Activated naive CD4-positive, alpha-beta T cell treated with anti-CD3 and anti-CD28 coated beads for 36 hours (primary cell): ENCODE measurements at regions not wholly inside any gene's neighbourhood (a gene's known extent, or its start where the extent isn't known, plus 50 kb on each side); places are given as distances from the start of the nearest gene placed in this dataset.

Source experiments
- CTCF ChIA-PET: fragments of 350-600 bp; sonication (Branson Sonifier 250); formaldehyde crosslinking; loops from one replicate; lab custom pipeline; 2021; ENCODE audit warnings: antibody characterized with exemption; lab: Charles Lee
- DNase-seq: peaks from one replicate; pipeline ENCODE4 v3.0.0-alpha.2; 2020
- H3K27ac Mint-ChIP-seq: one replicate; pipeline ENCODE4 v1.8.0; 2021; ENCODE audit warnings: mild to moderate bottlenecking, mixed read lengths
- H3K27me3 Mint-ChIP-seq: one replicate; pipeline ENCODE4 v1.8.0; 2021; ENCODE audit warnings: low read depth, mixed read lengths
- H3K36me3 Mint-ChIP-seq: one replicate; pipeline ENCODE4 v1.8.0; 2021; ENCODE audit warnings: low read depth, mixed read lengths
- H3K4me1 Mint-ChIP-seq: one replicate; pipeline ENCODE4 v1.8.0; 2021; ENCODE audit warnings: low read depth, mixed read lengths
- H3K4me3 Mint-ChIP-seq: one replicate; pipeline ENCODE4 v1.8.0; 2021; ENCODE audit warnings: mild to moderate bottlenecking, moderate library complexity, mixed read lengths
- H3K9me3 Mint-ChIP-seq: one replicate; pipeline ENCODE4 v1.8.0; 2021; ENCODE audit warnings: mixed read lengths
- intact Hi-C: fragments of 100-400 bp; cut with micrococcal nuclease; formaldehyde crosslinking; loops from one replicate; pipeline ENCODE4 v1.15.1; 2023

DNA sequence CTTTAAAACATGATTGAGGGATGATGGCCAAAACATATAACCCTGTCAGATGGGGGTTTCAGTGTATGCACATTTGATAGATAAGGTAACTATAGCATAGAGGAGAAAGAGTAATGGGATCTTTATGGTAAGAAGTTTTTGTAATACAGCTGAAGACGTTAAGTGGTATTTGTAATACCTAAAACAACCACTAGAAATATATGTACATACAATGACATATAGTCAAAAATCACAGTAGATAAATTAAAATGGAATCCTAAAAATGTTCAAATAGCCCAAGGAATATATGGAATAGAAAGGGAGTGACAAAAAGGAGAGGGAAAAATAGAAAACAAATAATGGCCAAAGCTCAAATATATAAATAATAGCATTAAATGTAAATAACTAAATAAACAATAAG, 371.3 kb upstream of the FSTL5 start:
- Mint-ChIP-seq H3K27me3 (no peaks in the 10 kb centered on the region), H3K4me1 (no peaks in the 10 kb centered on the region), H3K4me3 (no peak overlapping the region), H3K27ac (no peak overlapping the region), H3K36me3 (no peaks in the 10 kb centered on the region), H3K9me3 (peaks cover 3% of the 10 kb centered on the region)
- CTCF ChIA-PET = no interaction called here
- intact Hi-C loops = no loop called here
- DNase-seq = no peak

DNA sequence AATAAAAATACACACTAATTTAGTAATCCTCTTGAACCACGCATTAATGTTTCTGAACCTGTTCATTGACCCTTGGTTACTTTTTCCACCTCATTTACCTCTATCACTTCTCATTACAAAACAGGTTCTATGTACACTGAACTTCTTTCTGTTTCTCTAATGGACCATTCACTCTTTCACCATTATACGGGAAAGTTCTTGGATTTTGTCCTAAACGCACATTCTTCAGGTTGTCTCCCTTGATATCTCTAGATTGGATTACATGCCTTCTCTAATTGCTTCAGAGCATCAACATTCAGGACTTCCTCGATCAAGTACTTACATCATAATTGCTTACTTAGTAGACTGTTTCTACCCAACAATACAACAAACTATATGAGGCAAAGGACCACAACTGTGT, 359.4 kb upstream of the FSTL5 start:
- Mint-ChIP-seq H3K27me3 (no peaks in the 10 kb centered on the region), H3K4me1 (no peaks in the 10 kb centered on the region), H3K4me3 (no peak overlapping the region), H3K27ac (no peak overlapping the region), H3K9me3 (peaks cover 2% of the 10 kb centered on the region), H3K36me3 (no peaks in the 10 kb centered on the region)
- CTCF ChIA-PET = no interaction called here
- intact Hi-C loops = no loop called here
- no peak for DNase-seq

DNA sequence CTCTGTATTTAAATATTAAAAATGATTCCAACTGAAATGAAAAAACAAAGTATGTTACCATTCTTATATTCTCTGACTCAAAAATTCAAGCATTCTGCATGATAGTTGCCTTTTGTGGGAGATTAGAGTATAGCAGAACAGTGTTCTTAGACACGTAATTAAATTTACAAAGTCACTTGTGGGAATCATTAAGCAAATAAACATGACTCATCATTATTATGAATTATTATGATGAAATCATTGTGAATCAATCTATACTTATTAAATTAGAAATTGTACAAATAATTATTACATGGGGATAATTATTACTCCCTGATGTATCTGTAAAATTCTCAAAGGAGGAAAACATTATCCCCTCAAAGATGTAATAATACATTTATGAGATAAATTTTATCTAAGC, 358.9 kb upstream of the FSTL5 start:
- Mint-ChIP-seq H3K4me1 (no peaks in the 10 kb centered on the region), H3K27ac (no peak overlapping the region), H3K27me3 (no peaks in the 10 kb centered on the region), H3K36me3 (no peaks in the 10 kb centered on the region), H3K9me3 (peaks cover 2% of the 10 kb centered on the region), H3K4me3 (no peak overlapping the region)
- intact Hi-C loops = no loop called here
- CTCF ChIA-PET = interaction anchor here (0.6 kb wide), 1 partner anchor 43 kb away, joined by 6 read pairs; no protein-coding TSS in a partner anchor
- DNase-seq = no peak

DNA sequence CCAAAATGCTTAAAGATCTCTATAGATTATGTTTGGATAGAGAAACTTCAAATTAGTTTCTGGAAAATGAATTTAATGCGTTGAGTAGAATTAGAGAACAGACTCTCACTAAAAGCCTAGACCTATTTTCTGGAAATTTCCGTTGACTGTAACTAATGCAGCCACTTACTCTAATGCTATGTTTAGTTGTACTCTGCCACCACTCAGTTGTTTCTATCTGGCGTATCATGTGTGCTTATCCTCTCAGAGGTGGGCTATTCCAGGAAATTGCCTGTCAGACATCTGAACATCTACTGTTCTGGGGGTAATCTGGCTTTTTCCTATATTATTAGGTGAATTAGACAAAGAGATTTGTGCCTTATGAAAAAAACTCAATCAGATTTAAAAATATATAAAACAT, 347.1 kb upstream of the FSTL5 start:
- Mint-ChIP-seq H3K4me1 (no peaks in the 10 kb centered on the region), H3K36me3 (no peaks in the 10 kb centered on the region), H3K9me3 (no peaks in the 10 kb centered on the region), H3K27ac (no peak overlapping the region), H3K4me3 (no peak overlapping the region), H3K27me3 (no peaks in the 10 kb centered on the region)
- CTCF ChIA-PET = no interaction called here
- DNase-seq = no peak
- intact Hi-C loops = no loop called here

DNA sequence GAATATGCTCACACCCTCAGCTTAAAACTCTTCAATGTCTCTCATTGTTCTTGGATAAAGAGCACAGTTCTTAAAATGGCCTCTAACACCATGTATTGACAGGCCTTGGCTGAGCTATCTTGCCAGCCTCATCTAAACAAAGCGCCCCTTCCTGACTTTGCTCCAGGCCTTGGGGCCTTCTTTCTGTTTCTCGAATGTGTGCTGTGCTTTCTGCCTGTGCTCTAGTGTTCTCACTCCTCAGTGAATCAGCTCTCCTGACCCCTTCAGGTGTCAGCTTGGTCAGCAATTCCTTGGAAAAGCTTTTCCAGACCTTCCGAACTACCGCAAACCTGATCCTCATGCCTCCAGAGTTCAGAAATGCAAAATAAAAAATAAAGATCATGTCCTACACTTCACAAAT, 346.3 kb upstream of the FSTL5 start:
- Mint-ChIP-seq H3K27me3 (no peaks in the 10 kb centered on the region), H3K4me3 (no peak overlapping the region), H3K27ac (no peak overlapping the region), H3K36me3 (no peaks in the 10 kb centered on the region), H3K9me3 (no peaks in the 10 kb centered on the region), H3K4me1 (no peaks in the 10 kb centered on the region)
- CTCF ChIA-PET = interaction anchor here (0.7 kb wide), 1 partner anchor 195 kb away, joined by 3 read pairs; no protein-coding TSS in a partner anchor
- intact Hi-C loops = no loop called here
- DNase-seq = no peak

DNA sequence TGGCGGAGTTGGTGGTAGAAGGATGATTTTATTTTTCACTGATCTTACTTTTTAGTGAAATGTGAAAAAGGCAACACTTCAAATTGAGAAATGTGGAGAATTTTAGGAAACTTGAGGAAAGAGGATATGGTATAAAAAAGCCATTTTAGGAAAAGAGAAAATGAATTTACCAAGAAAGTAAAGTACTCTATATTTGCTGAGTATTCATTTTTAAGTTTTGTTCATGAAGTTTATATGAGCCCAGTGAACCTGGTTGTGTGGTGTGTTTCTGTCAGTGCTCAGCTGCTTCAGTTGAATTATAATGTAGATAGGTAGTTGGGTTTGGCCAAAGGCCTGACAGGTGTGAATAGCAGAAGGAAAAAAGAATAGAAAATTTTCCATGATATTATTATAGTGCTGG, 345.5 kb upstream of the FSTL5 start:
- H3K36me3 Mint-ChIP-seq = no peaks in the 10 kb centered on the region
- H3K27ac Mint-ChIP-seq = no peak overlapping the region
- no peaks in the 10 kb centered on the region for H3K27me3 Mint-ChIP-seq
- no peak overlapping the region for H3K4me3 Mint-ChIP-seq
- no peaks in the 10 kb centered on the region for H3K9me3 Mint-ChIP-seq
- intact Hi-C loops = no loop called here
- DNase-seq = no peak
- CTCF ChIA-PET = no interaction called here
- H3K4me1 Mint-ChIP-seq = no peaks in the 10 kb centered on the region

DNA sequence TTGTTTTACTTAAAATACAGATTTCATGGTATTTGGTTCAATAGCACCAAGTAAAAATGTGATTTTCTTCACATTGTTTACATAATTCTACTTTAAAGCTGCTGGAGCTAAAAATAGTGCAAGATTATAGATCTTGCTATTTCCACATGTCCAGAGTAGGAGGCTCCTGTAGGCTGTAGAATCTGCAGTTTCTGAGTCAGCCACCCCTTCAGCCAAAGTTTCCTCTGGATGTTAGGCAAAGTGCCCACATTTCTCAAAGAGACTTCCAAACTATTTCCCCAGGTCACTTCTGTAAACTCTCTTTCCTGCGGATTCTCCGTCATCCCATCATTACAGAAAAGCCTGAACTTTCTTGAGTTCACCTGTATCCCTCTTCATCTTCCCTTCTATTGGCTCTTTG, 342.5 kb upstream of the FSTL5 start:
- no peaks in the 10 kb centered on the region for H3K9me3 Mint-ChIP-seq
- H3K27ac Mint-ChIP-seq = no peak overlapping the region
- CTCF ChIA-PET = interaction anchor here (0.9 kb wide), 1 partner anchor 9 kb away, joined by 3 read pairs; no protein-coding TSS in a partner anchor
- no peaks in the 10 kb centered on the region for H3K4me1 Mint-ChIP-seq
- no peak overlapping the region for H3K4me3 Mint-ChIP-seq
- no peaks in the 10 kb centered on the region for H3K36me3 Mint-ChIP-seq
- DNase-seq = no peak
- H3K27me3 Mint-ChIP-seq = peaks cover 8% of the 10 kb centered on the region
- intact Hi-C loops = no loop called here

DNA sequence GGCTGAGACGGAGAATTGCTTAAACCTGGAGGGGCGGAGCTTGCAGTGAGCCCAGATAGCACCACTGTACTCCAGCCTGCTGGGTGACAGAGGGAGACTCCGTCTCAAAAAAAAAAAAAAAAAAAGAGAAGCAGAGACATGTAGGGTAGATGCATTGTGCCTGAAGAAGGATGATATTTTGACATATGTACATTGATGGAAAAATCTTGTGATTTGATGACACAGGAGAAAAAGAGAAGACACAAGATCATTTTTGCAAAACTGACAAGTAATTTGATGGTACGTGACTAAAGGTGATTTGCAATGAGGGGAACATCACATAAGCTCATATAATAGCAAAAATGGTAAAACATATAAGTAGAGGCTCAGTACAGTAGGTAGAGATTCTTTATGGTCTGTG, 340.1 kb upstream of the FSTL5 start:
- no peak for DNase-seq
- Mint-ChIP-seq H3K27me3 (peaks cover 8% of the 10 kb centered on the region), H3K4me3 (no peak overlapping the region), H3K27ac (no peak overlapping the region), H3K36me3 (no peaks in the 10 kb centered on the region), H3K9me3 (no peaks in the 10 kb centered on the region), H3K4me1 (no peaks in the 10 kb centered on the region)
- intact Hi-C loops = no loop called here
- CTCF ChIA-PET = interaction anchor here (0.7 kb wide), 1 partner anchor 534 kb away, joined by 3 read pairs; no protein-coding TSS in a partner anchor

DNA sequence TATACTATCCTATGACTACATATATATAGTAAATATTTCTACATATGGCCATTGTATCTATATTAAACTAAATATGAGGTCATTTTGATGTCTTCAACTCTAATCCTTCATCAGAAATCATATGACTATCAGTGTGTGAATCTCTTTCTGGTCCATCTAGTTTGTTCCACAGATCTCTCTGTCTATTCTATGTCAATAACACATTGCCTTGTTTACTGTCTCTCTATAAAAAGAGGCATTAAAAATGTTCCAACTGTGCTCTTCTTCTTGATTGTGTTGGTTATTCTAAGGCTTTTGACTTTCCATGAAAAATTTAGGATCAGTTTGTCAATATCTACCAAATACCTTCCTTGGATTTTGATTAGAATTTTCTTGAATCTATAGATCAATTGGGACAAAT, 338.3 kb upstream of the FSTL5 start:
- Mint-ChIP-seq H3K36me3 (no peaks in the 10 kb centered on the region), H3K27me3 (peaks cover 12% of the 10 kb centered on the region), H3K9me3 (no peaks in the 10 kb centered on the region), H3K27ac (no peak overlapping the region), H3K4me3 (no peak overlapping the region), H3K4me1 (no peaks in the 10 kb centered on the region)
- DNase-seq = no peak
- intact Hi-C loops = no loop called here
- CTCF ChIA-PET = no interaction called here

DNA sequence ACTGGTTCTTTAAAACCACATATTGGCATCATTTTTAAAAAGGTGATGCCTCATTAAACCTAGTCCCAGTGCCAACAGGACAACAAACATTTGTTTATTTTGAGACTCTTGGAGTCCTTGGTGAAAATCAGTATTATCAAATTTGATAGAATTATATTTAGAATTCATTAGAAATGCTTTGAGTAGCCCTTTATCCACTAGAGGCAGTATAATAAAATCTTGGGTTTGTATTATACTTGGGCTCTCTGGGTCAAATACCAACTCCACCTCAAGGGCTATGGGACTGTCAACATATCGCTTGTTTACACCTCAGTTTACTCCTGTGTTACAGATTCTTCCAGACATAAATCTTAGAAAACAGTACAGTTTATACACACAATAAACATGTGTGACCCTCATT, 335.7 kb upstream of the FSTL5 start:
- Mint-ChIP-seq H3K27me3 (peaks cover 12% of the 10 kb centered on the region), H3K4me3 (no peak overlapping the region), H3K27ac (no peak overlapping the region), H3K9me3 (no peaks in the 10 kb centered on the region), H3K36me3 (no peaks in the 10 kb centered on the region), H3K4me1 (no peaks in the 10 kb centered on the region)
- no peak for DNase-seq
- CTCF ChIA-PET = no interaction called here
- intact Hi-C loops = loop anchor here (5.0 kb wide), 1 partner anchor 1183 kb away; no protein-coding TSS in a partner anchor

DNA sequence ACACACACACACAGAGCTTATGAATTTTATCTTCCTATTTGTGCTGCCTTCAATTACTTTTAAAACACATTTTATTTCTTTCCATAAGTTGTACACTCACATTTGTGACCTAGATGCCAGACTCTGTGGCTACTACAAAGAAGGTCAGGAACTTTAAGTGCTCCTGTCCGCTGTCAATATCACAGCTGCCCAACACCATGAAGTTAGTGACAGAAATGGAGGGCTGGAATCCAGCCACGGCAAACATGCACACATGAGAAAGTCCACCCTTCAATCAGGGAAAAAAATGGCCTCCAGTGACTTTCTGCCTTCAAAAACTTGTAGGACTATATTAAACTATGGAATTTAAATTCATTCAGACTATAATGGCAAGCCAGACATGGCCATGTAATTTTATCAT, 334.4 kb upstream of the FSTL5 start:
- Mint-ChIP-seq H3K4me3 (no peak overlapping the region), H3K9me3 (no peaks in the 10 kb centered on the region), H3K27ac (no peak overlapping the region), H3K27me3 (peaks cover 7% of the 10 kb centered on the region), H3K36me3 (no peaks in the 10 kb centered on the region), H3K4me1 (no peaks in the 10 kb centered on the region)
- intact Hi-C loops = loop anchor here (5.0 kb wide), 1 partner anchor 1184 kb away; no protein-coding TSS in a partner anchor
- DNase-seq = no peak
- CTCF ChIA-PET = interaction anchor here (0.6 to 1.4 kb wide), 9 partner anchors 8 to 1085 kb away, joined by 3 to 5 read pairs (median 3); no protein-coding TSS in a partner anchor

DNA sequence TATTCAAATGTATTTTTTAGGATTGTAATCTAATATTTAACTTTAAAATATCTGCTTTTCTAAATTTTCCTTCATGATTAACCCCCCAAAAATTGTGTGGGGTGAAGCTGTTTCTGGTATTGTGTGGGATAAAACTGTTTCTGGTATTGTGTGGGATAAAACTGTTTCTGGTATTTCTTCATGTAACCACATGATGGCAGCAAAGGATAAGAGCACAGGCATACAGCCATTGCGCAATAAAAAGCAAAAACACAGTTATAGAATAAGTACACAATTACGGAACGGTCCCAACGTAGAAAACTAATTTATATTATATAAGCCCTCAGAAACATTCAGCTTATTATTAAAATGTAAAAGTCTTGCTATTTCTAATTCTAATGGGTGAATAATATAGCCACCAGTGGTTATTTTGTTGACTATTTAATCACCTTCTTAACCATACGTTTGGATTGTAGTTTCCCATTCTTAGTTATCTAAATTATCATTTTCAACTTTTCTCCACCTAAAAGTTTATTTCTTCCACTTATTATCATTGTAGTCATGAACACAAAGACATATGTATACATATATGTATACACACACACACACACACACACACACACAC, 333.9 kb upstream of the FSTL5 start:
- H3K4me3 Mint-ChIP-seq = no peak overlapping the region
- no peaks in the 10 kb centered on the region for H3K9me3 Mint-ChIP-seq
- DNase-seq = peak; percentile 12
- no peaks in the 10 kb centered on the region for H3K36me3 Mint-ChIP-seq
- CTCF ChIA-PET = interaction anchor here (0.6 to 1.4 kb wide), 9 partner anchors 8 to 1051 kb away, joined by 3 to 6 read pairs (median 3); no protein-coding TSS in a partner anchor
- H3K27ac Mint-ChIP-seq = no peak overlapping the region
- peaks cover 8% of the 10 kb centered on the region for H3K27me3 Mint-ChIP-seq
- no peaks in the 10 kb centered on the region for H3K4me1 Mint-ChIP-seq
- intact Hi-C loops = loop anchor here (1.0 to 5.0 kb wide), 6 partner anchors 541 to 1185 kb away; partner anchors contain the start of gene NPY1R

DNA sequence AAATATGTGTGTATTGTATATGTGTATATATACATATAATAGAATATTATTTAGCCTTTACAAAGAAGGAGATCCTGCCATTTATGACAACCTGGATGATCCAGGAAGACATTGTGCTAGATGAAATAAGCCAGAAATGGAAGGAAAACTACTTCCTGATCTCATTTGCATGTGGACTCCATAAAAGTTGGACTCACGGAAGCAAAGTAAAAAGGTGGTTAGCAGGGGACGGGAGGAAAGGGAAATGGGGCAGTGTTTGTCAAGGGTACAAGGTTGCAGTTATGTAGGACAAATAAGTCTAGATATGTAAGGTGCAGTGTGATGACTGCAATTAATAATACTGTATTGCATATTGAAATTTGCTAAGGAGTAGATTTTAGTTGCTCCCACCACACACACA, 331.1 kb upstream of the FSTL5 start:
- CTCF ChIA-PET = no interaction called here
- Mint-ChIP-seq H3K9me3 (no peaks in the 10 kb centered on the region), H3K4me1 (no peaks in the 10 kb centered on the region), H3K36me3 (no peaks in the 10 kb centered on the region), H3K4me3 (no peak overlapping the region), H3K27ac (no peak overlapping the region), H3K27me3 (peaks cover 6% of the 10 kb centered on the region)
- no peak for DNase-seq
- intact Hi-C loops = loop anchor here (5.0 kb wide), 1 partner anchor 1187 kb away; no protein-coding TSS in a partner anchor
